Aorta (tissue), 5 donors: ENCODE measurements at regions not wholly inside any gene's neighbourhood (a gene's known extent, or its start where the extent isn't known, plus 50 kb on each side); places are given as distances from the start of the nearest gene placed in this dataset.
A peak's percentile ranks its signal among the peaks of the same experiment; 100 is the strongest.

Experiments
- ATAC-seq: fragments of 200-7000 bp; cut with Tn5 transposase; one replicate; pipeline ENCODE4 v1.9.1; 2022; ENCODE audit warnings: moderate library complexity; ENCODE audit not compliant: low FRiP score
- DNase-seq, 2 donors: peaks; one replicate each; pipeline ENCODE4 v3.0.0-alpha.2; 2020
- H3K27ac ChIP-seq, 2 donors: one replicate each; pipeline ENCODE4 v1.5.1; 2013; ENCODE audit warnings: low read length in 2 of 2, mild to moderate bottlenecking in 2 of 2, moderate library complexity in 2 of 2, control low read depth in 1 of 2, inconsistent platforms in 1 of 2, low read depth in 1 of 2
- H3K27me3 ChIP-seq, 2 donors: one replicate each; pipeline ENCODE4 v1.6.1; 2013; ENCODE audit warnings: control low read depth in 1 of 2, low read length in 1 of 2, mild to moderate bottlenecking in 1 of 2, moderate library complexity in 1 of 2; ENCODE audit not compliant: insufficient read depth in 2 of 2, control insufficient read depth in 1 of 2
- H3K36me3 ChIP-seq, 2 donors: one replicate each; pipeline ENCODE4 v1.6.1; 2013; ENCODE audit warnings: control low read depth in 1 of 2, low read length in 1 of 2, mild to moderate bottlenecking in 1 of 2; ENCODE audit not compliant: insufficient read depth in 2 of 2, control insufficient read depth in 1 of 2
- H3K4me1 ChIP-seq, 2 donors: one replicate each; pipeline ENCODE4 v1.6.1; 2013; ENCODE audit warnings: low read length in 2 of 2, control low read depth in 1 of 2, mild to moderate bottlenecking in 1 of 2, moderate library complexity in 1 of 2; ENCODE audit not compliant: insufficient read depth in 2 of 2, control insufficient read depth in 1 of 2
- H3K4me3 ChIP-seq, 2 donors: one replicate each; pipeline ENCODE4 v1.5.1; 2013; ENCODE audit warnings: low read length in 2 of 2, control low read depth in 1 of 2, mild to moderate bottlenecking in 1 of 2
- H3K9me3 ChIP-seq: one replicate; pipeline ENCODE4 v1.6.1; 2013; ENCODE audit warnings: mild to moderate bottlenecking, low read length; ENCODE audit not compliant: control insufficient read depth
- WGBS, 2 donors: extraction: QIAGEN DNeasy Blood & Tissue Kit; methylation state at CpG; one replicate each; pipeline ENCODE4 v1.1.7; 2013; 5-methylcytosine and 5-hydroxymethylcytosine counted together
- intact Hi-C, 2 donors: fragments of 100-400 bp; cut with DNase I; formaldehyde crosslinking; loops; one replicate each; pipeline versions ENCODE4 v1.14.2 to v1.15.0; 2022
- donor health status: healthy with polysubstance abuse.
- donor health status: Bipolar disorder and iron deficiency.
- donor health status: DM: no; HTN: no; CAD: no.
- donor health status: DM: no; HTN: no; CAD: no.
- donor health status: DM: yes; HTN: yes; CAD: no.

- Histone ChIP-seq H3K36me3 (no peaks in the 10 kb centered on the region), H3K27me3 (no peaks in the 10 kb centered on the region), H3K4me3 (no peak overlapping the region), H3K9me3 (no peaks in the 10 kb centered on the region), H3K4me1 (no peaks in the 10 kb centered on the region), H3K27ac (no peak overlapping the region)
- WGBS, 2 donors, result 89 to 96% methylated on average over 2 of the region's 2 CpGs
- no peak for DNase-seq
- intact Hi-C loops, result no loop called here
- no peak for ATAC-seq
Observed at GRCh38 chr22:40113696-40114095, 64.0 kb upstream of the TNRC6B start.

GRCh38 chr22:40114411-40114810 lies 63.3 kb upstream of the TNRC6B start:
- H3K4me3 ChIP-seq, result no peak overlapping the region
- ATAC-seq (no peak), DNase-seq (no peak)
- H3K27me3 ChIP-seq, result no peaks in the 10 kb centered on the region
- H3K4me1 ChIP-seq, result no peaks in the 10 kb centered on the region
- no peak overlapping the region for H3K27ac ChIP-seq
- 76 to 79% methylated on average over 6 of the region's 6 CpGs for WGBS, 2 donors
- H3K36me3 ChIP-seq, result no peaks in the 10 kb centered on the region
- intact Hi-C loops, result no loop called here
- no peaks in the 10 kb centered on the region for H3K9me3 ChIP-seq

- Histone ChIP-seq H3K27me3 (no peaks in the 10 kb centered on the region), H3K4me3 (no peak overlapping the region), H3K27ac (no peak overlapping the region), H3K36me3 (no peaks in the 10 kb centered on the region), H3K9me3 (no peaks in the 10 kb centered on the region), H3K4me1 (peaks cover 0 to 4% of the 10 kb centered on the region in 2 donors)
- DNase-seq (no peak), ATAC-seq (no peak)
- intact Hi-C loops, result no loop called here
- WGBS, 2 donors, result 95 to 98% methylated on average over 4 of the region's 4 CpGs
Observed at GRCh38 chr22:40116496-40117200, 61.1 kb upstream of the TNRC6B start.

- 95 to 98% methylated on average over 8 of the region's 8 CpGs for WGBS, 2 donors
- DNase-seq (no peak), ATAC-seq (no peak)
- H3K27ac ChIP-seq, result no peak overlapping the region
- no peaks in the 10 kb centered on the region for H3K27me3 ChIP-seq
- H3K9me3 ChIP-seq, result no peaks in the 10 kb centered on the region
- intact Hi-C loops, result no loop called here
- H3K36me3 ChIP-seq, result no peaks in the 10 kb centered on the region
- peaks cover 0 to 4% of the 10 kb centered on the region in 2 donors for H3K4me1 ChIP-seq
- no peak overlapping the region for H3K4me3 ChIP-seq
Observed at GRCh38 chr22:40118979-40119378, 58.7 kb upstream of the TNRC6B start.

- intact Hi-C loops, result no loop called here
- no peaks in the 10 kb centered on the region for H3K9me3 ChIP-seq
- no peak overlapping the region for H3K27ac ChIP-seq
- no peak for DNase-seq
- 82 to 86% methylated on average over 4 of the region's 4 CpGs for WGBS, 2 donors
- peaks cover 0 to 4% of the 10 kb centered on the region in 2 donors for H3K4me1 ChIP-seq
- H3K36me3 ChIP-seq, result no peaks in the 10 kb centered on the region
- ATAC-seq, result no peak
- no peaks in the 10 kb centered on the region for H3K27me3 ChIP-seq
- no peak overlapping the region for H3K4me3 ChIP-seq
Observed at GRCh38 chr22:40120848-40121247, 56.9 kb upstream of the TNRC6B start.

GRCh38 chr22:40121461-40121860 lies 56.3 kb upstream of the TNRC6B start:
- Histone ChIP-seq H3K4me1 (peaks cover 0 to 4% of the 10 kb centered on the region in 2 donors), H3K4me3 (no peak overlapping the region), H3K36me3 (no peaks in the 10 kb centered on the region), H3K27me3 (no peaks in the 10 kb centered on the region), H3K27ac (no peak overlapping the region), H3K9me3 (no peaks in the 10 kb centered on the region)
- DNase-seq (no peak), ATAC-seq (no peak)
- WGBS, 2 donors, result 91 to 92% methylated on average over 6 of the region's 6 CpGs
- intact Hi-C loops, result no loop called here

GRCh38 chr22:40122792-40123191 lies 54.9 kb upstream of the TNRC6B start:
- H3K4me3 ChIP-seq, result no peak overlapping the region
- no peaks in the 10 kb centered on the region for H3K36me3 ChIP-seq
- H3K9me3 ChIP-seq, result no peaks in the 10 kb centered on the region
- no peaks in the 10 kb centered on the region for H3K27me3 ChIP-seq
- peaks cover 0 to 4% of the 10 kb centered on the region in 2 donors for H3K4me1 ChIP-seq
- no peak for ATAC-seq
- 97 to 98% methylated on average over 5 of the region's 5 CpGs for WGBS, 2 donors
- intact Hi-C loops, result no loop called here
- DNase-seq, result no peak
- no peak overlapping the region for H3K27ac ChIP-seq

GRCh38 chr22:40123387-40123786 lies 54.3 kb upstream of the TNRC6B start:
- intact Hi-C loops, result no loop called here
- DNase-seq (peak in 1 of 2 donors; percentile 57), ATAC-seq (peak; percentile 57)
- 8 to 17% methylated on average over 3 of the region's 3 CpGs for WGBS, 2 donors
- H3K4me3 ChIP-seq, result no peak overlapping the region
- no peaks in the 10 kb centered on the region for H3K27me3 ChIP-seq
- H3K36me3 ChIP-seq, result no peaks in the 10 kb centered on the region
- no peaks in the 10 kb centered on the region for H3K9me3 ChIP-seq
- H3K27ac ChIP-seq, result no peak overlapping the region
- peaks cover 0 to 4% of the 10 kb centered on the region in 2 donors for H3K4me1 ChIP-seq
